HG03097 (cell line): ENCODE measurements at regions not wholly inside any gene's neighbourhood (a gene's known extent, or its start where the extent isn't known, plus 50 kb on each side); places are given as distances from the start of the nearest gene placed in this dataset.

Source experiments
- ATAC-seq: cut with Tn5 transposase; IDR thresholded peaks from one replicate; pipeline ENCODE4 v1.9.1; 2021; ENCODE audit not compliant: unreplicated experiment, low FRiP score

DNA sequence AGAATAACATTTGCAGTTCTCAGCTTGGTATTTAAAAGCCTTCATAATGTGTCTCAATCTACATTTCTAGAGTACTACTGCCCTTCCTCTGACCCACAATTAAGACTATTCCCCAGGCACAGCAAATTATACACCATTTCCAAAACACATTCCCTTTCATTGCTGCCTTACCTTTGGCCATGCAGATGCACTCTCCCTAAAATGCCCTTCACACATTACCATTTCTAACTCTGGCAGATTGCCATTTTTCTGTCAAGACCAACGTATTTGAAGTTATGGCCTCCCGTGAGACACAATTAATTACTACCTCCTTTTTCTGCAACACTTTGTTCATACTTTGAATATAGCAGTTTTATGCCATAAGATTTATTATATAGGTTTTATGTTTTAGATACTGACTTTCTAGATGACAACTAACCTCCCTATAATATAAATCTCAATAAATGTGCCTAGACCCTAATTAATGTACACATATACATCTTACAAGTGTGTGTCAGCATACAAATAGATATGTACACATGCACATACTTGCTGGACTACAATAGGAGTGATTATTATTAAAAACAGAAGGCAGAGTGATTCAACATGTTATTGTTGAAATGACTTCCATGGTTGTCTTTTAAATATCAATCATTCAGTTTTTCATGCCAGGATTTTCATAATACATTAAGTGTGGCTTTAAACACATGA is 2902.5 kb downstream of the PCDH9 start:
- ATAC-seq = no peak

- no peak for ATAC-seq
Observed at GRCh38 chr13:64314331-64314730, 2898.7 kb upstream of the PCDH20 start.

- no peak for ATAC-seq
Observed at GRCh38 chr13:64311948-64312347, 2896.3 kb upstream of the PCDH20 start.

DNA sequence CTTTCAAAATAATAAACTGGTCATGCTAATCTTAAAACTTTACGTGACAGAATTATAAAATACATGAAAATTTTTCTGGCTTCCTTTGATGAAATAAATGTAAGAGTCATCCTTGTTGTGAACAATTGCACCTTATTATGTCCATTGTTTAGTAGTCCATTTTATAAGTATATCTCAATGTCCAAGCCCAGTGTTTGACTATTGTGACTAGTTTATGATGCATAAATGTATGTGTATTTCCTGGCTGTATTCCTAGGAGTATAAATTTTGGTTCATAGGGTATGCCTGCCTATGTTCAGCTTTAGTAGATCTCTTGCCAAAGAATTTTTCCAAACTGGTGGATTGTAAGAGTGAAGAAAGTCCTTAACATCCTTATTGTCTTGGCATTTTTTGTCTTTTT is 2895.5 kb upstream of the PCDH20 start:
- no peak for ATAC-seq

DNA sequence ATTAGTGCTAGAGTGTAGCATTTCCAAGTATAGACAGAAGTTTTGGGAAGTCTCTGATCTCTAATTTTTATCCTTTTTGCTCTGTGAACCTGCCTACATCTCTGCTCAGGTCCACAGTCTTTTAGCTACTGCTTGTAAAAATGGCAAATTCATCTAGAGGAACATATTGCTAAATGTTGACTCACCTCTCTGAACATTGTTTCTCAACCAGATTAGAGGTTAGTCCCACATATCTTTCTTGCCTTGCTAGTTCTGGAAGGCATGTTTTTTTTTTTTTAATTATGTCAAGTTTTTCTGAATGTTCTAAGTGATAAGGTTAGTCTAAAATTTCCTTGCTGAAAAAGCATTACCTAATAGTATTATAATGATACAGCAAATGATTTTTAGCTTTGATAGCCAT is 2889.6 kb upstream of the PCDH20 start:
- no peak for ATAC-seq

DNA sequence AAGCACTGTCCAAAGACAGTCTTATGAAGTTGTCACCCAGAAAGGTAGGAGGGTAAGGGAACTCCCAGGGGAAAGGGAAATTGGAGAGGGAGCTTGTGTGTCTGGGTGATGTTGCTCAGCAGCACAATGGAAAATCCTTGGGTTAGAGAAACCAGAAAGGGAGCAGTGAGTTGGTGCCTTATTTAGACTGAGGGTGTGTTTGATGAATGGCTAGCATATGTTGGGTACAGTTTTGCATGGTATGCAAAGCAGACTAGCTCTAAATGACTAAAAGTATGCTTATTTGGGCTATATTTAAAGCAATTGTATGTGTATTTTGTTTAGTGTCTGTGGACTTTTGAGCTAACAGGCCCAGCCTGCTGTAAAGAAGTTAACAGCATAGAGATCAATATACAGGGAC is 2884.6 kb upstream of the PCDH20 start:
- ATAC-seq = no peak

GRCh38 chr13:64293923-64294322 is 2878.3 kb upstream of the PCDH20 start:
- ATAC-seq = no peak

- ATAC-seq = no peak
Observed at GRCh38 chr13:64289702-64290101, 2874.1 kb upstream of the PCDH20 start.

- no peak for ATAC-seq
Observed at GRCh38 chr13:64283926-64284325, 2868.3 kb upstream of the PCDH20 start.

DNA sequence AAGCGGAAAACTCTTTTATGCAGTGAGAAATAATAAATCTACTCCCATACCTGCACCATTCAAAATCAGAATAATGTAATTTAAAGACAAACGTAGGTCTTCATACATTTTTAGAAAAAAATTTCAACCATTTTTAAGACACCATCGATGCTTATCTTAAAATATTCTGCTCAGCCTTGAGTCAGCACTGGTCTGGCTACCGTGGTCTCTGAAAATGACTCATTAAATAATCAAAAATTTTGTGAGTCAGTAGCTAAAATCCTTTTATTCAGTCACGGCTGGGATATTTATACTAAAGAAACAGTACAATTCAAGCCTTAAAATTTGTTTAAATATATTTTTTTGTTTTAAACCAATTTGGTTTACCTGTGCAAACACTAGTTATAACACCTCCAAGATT is 2862.8 kb upstream of the PCDH20 start:
- no peak for ATAC-seq

DNA sequence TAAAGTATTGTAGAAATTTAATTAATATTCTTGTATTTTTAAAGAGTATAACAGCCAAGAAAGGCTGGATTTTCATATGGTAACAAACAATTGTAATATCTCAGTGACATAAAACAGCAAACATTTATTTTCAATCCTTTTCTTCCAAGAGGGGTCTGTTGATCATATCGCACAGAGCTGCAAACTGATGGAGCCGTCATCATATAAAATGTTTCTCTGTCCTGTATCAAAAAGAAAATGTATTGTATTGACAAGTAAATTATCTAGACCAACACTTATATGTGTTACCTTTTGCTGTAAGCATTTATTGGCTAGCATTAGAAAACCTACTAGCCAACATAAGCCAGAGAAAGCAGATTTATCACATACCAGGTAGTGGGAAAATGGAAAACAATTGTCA is 2861.4 kb upstream of the PCDH20 start:
- ATAC-seq = no peak

- no peak for ATAC-seq
Observed at GRCh38 chr13:64276232-64276631, 2860.6 kb upstream of the PCDH20 start.

DNA sequence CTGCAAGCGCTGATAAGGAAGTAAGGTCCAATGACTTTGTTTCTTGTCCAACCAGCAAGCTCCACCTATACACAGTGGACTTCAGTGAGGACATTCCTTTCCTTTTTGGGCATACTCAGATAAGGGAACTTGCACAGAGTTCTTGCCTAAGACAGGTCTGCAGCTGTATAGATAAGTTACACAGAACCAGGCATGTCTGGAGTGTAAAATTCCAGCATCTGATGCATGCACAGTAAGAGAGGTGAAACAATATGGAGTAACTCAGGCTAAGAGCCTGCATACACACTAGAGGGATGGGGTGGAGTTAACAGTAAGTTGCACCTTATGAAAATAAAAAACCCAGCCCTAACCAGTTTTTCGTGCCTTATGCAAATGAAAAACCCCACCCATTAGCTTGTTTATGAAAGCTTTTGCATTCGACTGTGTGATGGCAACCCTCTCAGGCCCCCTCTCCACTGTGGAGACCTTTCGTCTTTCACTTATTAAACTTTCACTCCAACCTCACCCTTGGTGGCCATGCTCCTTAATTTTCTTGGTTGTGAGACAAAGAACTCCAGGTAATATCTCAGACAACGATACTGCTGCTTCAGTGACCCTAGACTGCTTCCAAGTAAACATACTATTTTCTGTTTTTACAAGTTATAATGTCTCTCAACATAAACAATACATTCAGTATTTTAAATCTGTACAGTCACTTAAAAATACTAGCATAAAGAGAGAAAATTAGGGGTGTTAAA is 2859.0 kb upstream of the PCDH20 start:
- ATAC-seq = no peak

- no peak for ATAC-seq
Observed at GRCh38 chr13:64273780-64274179, 2858.1 kb upstream of the PCDH20 start.

- no peak for ATAC-seq
Observed at GRCh38 chr13:64272681-64273080, 2857.0 kb upstream of the PCDH20 start.

DNA sequence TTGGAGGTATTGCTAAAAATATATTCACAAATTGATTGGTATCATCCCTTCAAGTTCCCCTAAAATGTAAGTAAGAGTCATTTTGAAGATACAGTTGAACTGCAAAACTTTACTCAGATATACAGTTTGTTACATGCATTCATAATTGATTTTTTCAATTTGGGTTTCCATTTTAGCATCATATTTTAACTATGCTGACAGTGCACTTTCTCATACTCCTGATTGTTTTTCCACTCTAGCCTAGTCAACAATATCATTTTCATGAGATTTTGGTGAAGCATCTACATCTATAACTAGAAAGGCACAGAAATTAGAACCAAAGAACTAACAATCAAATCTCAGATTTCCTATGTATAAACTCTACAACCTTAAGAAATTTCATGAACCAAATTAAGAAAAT is 2850.4 kb upstream of the PCDH20 start:
- no peak for ATAC-seq

DNA sequence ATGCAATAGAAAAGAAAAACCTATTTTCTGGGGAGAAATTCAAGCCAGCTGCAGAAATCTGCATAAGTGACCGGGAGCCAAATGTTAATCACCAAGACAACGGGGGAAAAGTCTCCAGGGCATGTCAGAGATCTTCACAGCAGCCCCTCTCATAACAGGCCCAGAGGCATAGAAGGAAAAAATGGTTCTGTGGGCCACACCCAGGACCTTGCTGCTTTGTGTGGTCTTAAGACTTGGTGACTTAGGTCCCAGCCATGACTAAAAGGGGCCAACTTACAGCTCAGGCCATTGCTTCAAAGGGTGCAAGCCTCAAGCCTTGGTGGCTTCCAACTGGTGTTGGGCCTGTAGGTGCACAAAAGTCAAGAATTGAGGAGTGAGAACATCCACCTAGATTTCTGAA is 2847.6 kb upstream of the PCDH20 start:
- ATAC-seq = no peak

DNA sequence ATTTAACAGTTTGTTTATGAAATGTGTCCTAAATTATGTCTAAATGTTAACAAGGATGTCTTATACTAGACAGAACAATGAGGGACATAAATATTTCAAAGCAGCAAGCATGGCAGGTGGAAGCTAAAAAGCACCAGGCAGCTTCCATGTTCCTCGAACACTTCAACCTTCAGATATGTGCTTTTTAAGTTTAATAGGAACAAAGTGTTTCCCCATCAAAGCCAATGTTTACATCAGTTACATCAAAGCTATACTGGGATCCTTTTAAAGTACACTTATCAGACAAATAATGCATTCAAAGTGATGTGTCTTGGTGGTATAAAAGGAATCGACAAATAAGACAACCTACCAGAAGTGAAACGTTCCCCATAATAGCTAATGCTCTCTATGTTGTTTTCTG is 2841.1 kb upstream of the PCDH20 start:
- no peak for ATAC-seq

GRCh38 chr13:64255988-64256387 is 2840.3 kb upstream of the PCDH20 start:
- no peak for ATAC-seq

GRCh38 chr13:64248371-64249065 is 2832.9 kb upstream of the PCDH20 start:
- no peak for ATAC-seq

- ATAC-seq = no peak
Observed at GRCh38 chr13:64239372-64239771, 2823.7 kb upstream of the PCDH20 start.

- ATAC-seq = no peak
Observed at GRCh38 chr13:64234255-64234654, 2818.6 kb upstream of the PCDH20 start.
